Urothelium cell line (cell line): ENCODE measurements at regions not wholly inside any gene's neighbourhood (a gene's known extent, or its start where the extent isn't known, plus 50 kb on each side); places are given as distances from the start of the nearest gene placed in this dataset.

Experiments used
- DNase-seq: peaks from one replicate; pipeline ENCODE4 v3.0.0; 2011; ENCODE audit warnings: low spot score, mixed read lengths
- FAIRE-seq: peaks from 2 replicates; lab custom pipeline; 2011; peaks lifted over from hg19 to GRCh38; lab: Jason Lieb, UNC

DNA sequence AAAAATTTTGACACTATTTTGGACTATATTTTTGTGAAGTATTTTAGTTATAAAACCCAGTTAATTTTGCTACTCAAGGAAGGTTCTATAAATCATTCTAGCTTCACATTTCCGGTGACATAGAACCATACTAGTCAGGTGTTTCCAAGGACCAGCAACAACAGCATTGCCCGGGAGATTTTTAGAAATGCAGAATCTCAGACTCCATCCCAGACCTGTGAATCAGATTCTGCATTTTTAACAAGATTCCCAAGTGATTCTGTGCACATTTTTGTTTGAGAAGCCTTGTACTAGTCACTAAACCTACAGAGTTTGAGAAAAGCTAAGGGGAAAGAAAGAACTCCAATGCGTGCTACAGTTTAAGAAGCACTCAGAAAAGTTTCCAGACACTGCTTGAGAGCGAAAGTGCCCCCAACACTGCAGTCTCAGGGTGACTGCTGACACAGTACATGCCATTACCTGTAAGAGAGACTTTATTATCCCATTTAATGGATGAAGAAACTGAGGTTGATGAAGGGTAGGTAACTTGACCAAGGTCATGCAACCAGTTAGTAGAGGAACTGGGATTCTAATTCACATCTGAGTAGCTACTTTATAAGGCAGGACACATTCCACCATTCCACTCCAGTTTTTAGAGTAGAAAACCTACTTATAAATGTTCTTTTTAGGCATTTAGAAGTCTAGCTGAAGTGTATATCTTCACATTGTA is 49.7 kb upstream of the USP3 start:
- DNase-seq (no peak), FAIRE-seq (no peak)
